B cell (primary cell): ENCODE measurements at regions not wholly inside any gene's neighbourhood (a gene's known extent, or its start where the extent isn't known, plus 50 kb on each side); places are given as distances from the start of the nearest gene placed in this dataset.

Experiments
- ATAC-seq: fragments of 200-7000 bp; cut with Tn5 transposase; one replicate; pipeline ENCODE4 v1.10.0; 2021; ENCODE audit warnings: low read depth, mild to moderate bottlenecking, moderate number of reproducible peaks, moderate library complexity
- CTCF ChIA-PET: fragments of 350-600 bp; sonication (Branson Sonifier 250); formaldehyde crosslinking; loops from one replicate; lab custom pipeline; 2021; ENCODE audit warnings: antibody characterized with exemption, inconsistent platforms; lab: Charles Lee
- POLR2A ChIA-PET: fragments of 350-600 bp; sonication (Branson Sonifier 250); formaldehyde crosslinking; loops from one replicate; lab custom pipeline; 2021; ENCODE audit warnings: antibody characterized with exemption; lab: Charles Lee
- DNase-seq: peaks from one replicate; pipeline ENCODE4 v3.0.0; 2013
- H2AFZ ChIP-seq: 2 replicates; pipeline ENCODE4 v1.6.1; 2012; ENCODE audit warnings: mild to moderate bottlenecking, low read depth, low read length; ENCODE audit not compliant: insufficient read depth, poor library complexity, severe bottlenecking
- H3K27ac ChIP-seq, 2 donors: 1 replicate in 1 of 2; 2 replicates in 1 of 2; pipeline ENCODE4 v1.5.1; 2012 to 2013; ENCODE audit warnings: low read length in 2 of 2, mild to moderate bottlenecking in 2 of 2, moderate library complexity in 1 of 2
- H3K27me3 ChIP-seq, 4 experiments: fragments of 200-600 bp in 1 of 4; sonication (generic) in 1 of 4; replicated peaks in 1 of 4; 1 replicate in 2 of 4; 2 replicates in 2 of 4; pipeline versions ENCODE4 v1.6.1 to v1.7.0; 2013 to 2016; ENCODE audit warnings: low read length in 3 of 4, mild to moderate bottlenecking in 2 of 4, mixed read lengths in 1 of 4, moderate library complexity in 1 of 4; ENCODE audit not compliant: insufficient read depth in 4 of 4, control insufficient read depth in 3 of 4; ENCODE audit errors: control extremely low read depth in 1 of 4
- H3K36me3 ChIP-seq, 2 experiments: replicated peaks in 1 of 2; 1 replicate in 1 of 2; 2 replicates in 1 of 2; pipeline versions ENCODE4 v1.6.1 to v1.7.1; 2013; ENCODE audit warnings: low read length in 1 of 2; ENCODE audit not compliant: insufficient read depth in 2 of 2, control insufficient read depth in 1 of 2; ENCODE audit errors: control extremely low read depth in 1 of 2, extremely low read depth in 1 of 2
- H3K4me1 ChIP-seq, 2 donors: fragments of 200-600 bp in 1 of 2; sonication (generic) in 1 of 2; 1 replicate in 1 of 2; 2 replicates in 1 of 2; pipeline versions ENCODE4 v1.5.1 to v1.6.1; 2013 to 2017; ENCODE audit warnings: low read length in 2 of 2; ENCODE audit not compliant: control insufficient read depth in 2 of 2, insufficient read depth in 2 of 2
- H3K4me2 ChIP-seq: replicated peaks from 2 replicates; pipeline ENCODE3; 2012; ENCODE audit warnings: mild to moderate bottlenecking, low read depth, low read length; ENCODE audit not compliant: poor library complexity, severe bottlenecking
- H3K4me3 ChIP-seq, 5 experiments: fragments of 200-600 bp in 1 of 5; sonication (generic) in 1 of 5; 1 replicate in 3 of 5; 2 replicates in 2 of 5; pipeline versions ENCODE4 v1.5.1 to v1.7.0; 2011 to 2016; ENCODE audit warnings: low read length in 4 of 5, mild to moderate bottlenecking in 4 of 5, low read depth in 2 of 5, control low read depth in 1 of 5, moderate library complexity in 1 of 5; ENCODE audit not compliant: insufficient read depth in 1 of 5; ENCODE audit errors: control extremely low read depth in 1 of 5, extremely low read depth in 1 of 5
- H3K79me2 ChIP-seq: fragments of 200-600 bp; sonication (generic); one replicate; pipeline ENCODE4 v1.6.0; 2016; ENCODE audit warnings: low read length; ENCODE audit not compliant: control insufficient read depth, insufficient read depth
- H3K9ac ChIP-seq: fragments of 200-600 bp; sonication (generic); 2 replicates; pipeline ENCODE4 v1.6.1; 2017; ENCODE audit warnings: mild to moderate bottlenecking, low read length, moderate library complexity
- H3K9me3 ChIP-seq, 3 donors: one replicate each; pipeline versions ENCODE4 v1.6.1 to v1.7.1; 2013; ENCODE audit warnings: low read length in 2 of 3; ENCODE audit not compliant: control insufficient read depth in 2 of 3, insufficient read depth in 1 of 3; ENCODE audit errors: control extremely low read depth in 1 of 3
- H4K20me1 ChIP-seq: 2 replicates; pipeline ENCODE4 v1.6.0; 2012; ENCODE audit warnings: mild to moderate bottlenecking, low read length; ENCODE audit not compliant: insufficient read depth, control insufficient read depth, poor library complexity, severe bottlenecking
- H3K27ac Mint-ChIP-seq: one replicate; pipeline ENCODE4 v1.8.0; 2021; ENCODE audit warnings: mixed read lengths
- H3K27me3 Mint-ChIP-seq: one replicate; pipeline ENCODE4 v1.8.0; 2021; ENCODE audit warnings: mixed read lengths
- H3K4me1 Mint-ChIP-seq: one replicate; pipeline ENCODE4 v1.8.0; 2021; ENCODE audit warnings: mixed read lengths
- H3K4me3 Mint-ChIP-seq: one replicate; pipeline ENCODE4 v1.8.0; 2021; ENCODE audit warnings: mixed read lengths
- H3K9me3 Mint-ChIP-seq: one replicate; pipeline ENCODE4 v1.8.0; 2022; ENCODE audit warnings: mixed read lengths; ENCODE audit not compliant: insufficient read depth
- EZH2 ChIP-seq: IDR thresholded peaks from 2 replicates; pipeline ENCODE4 v1.6.1; 2012; ENCODE audit warnings: borderline replicate concordance, low read depth, mild to moderate bottlenecking, moderate library complexity, low read length; ENCODE audit not compliant: insufficient read depth, poor library complexity, severe bottlenecking
- WGBS: methylation state at CpG from one replicate; pipeline ENCODE4 v1.1.5; 2013; ENCODE audit warnings: missing lambda C conversion rate; ENCODE audit not compliant: insufficient coverage; 5-methylcytosine and 5-hydroxymethylcytosine counted together
- intact Hi-C: fragments of 100-400 bp; cut with micrococcal nuclease; formaldehyde crosslinking; loops from one replicate; pipeline ENCODE4 v1.10.0; 2022
- TF ChIP-seq, protein P1 (sequence below): fragments of 200-600 bp; IDR thresholded peaks from one replicate; pipeline ENCODE4 v1.8.0; 2022; ENCODE audit warnings: antibody characterized with exemption, mild to moderate bottlenecking

DNA sequence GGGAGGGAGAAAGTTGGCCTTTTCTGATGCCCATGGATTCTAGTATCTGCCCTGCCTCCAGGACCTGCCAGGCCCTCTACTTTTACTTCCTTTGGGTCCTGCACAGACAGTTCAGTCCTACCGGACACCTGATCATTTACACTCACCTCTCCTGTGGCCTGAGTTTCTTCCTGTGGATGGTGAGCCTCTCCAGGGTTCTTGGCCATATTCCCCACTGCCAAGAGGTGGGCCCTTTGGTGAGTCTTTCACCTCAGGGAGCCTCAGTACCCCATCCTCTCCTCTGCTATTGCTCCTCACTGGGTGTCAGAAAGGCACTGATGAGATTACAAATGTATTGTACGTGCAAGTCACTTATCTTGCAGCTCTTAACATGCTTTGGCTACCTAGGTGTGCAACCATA, 81.4 kb upstream of the ETV3 start:
- Histone ChIP-seq H3K9ac (no peak overlapping the region), H4K20me1 (no peaks in the 10 kb centered on the region), H3K79me2 (no peaks in the 10 kb centered on the region), H2AFZ (no peak overlapping the region), H3K4me3 (no peak overlapping the region), H3K4me1 (no peaks in the 10 kb centered on the region), H3K27me3 (peaks cover 0 to 31% (median 5%) of the 10 kb centered on the region in 4 experiments), H3K4me2 (no peak overlapping the region), H3K27ac (no peak overlapping the region), H3K36me3 (no peaks in the 10 kb centered on the region), H3K9me3 (peaks cover 0 to 15% (median 6%) of the 10 kb centered on the region in 3 donors)
- Mint-ChIP-seq H3K27ac (no peak overlapping the region), H3K4me1 (no peaks in the 10 kb centered on the region), H3K27me3 (peaks cover 61% of the 10 kb centered on the region), H3K4me3 (no peak overlapping the region), H3K9me3 (peaks cover 4% of the 10 kb centered on the region)
- intact Hi-C loops: no loop called here
- ATAC-seq (no peak), DNase-seq (no peak)
- CTCF ChIA-PET: no interaction called here
- 37% methylated on average over 2 of the region's 2 CpGs for WGBS
- TF ChIP-seq, protein P1, sequence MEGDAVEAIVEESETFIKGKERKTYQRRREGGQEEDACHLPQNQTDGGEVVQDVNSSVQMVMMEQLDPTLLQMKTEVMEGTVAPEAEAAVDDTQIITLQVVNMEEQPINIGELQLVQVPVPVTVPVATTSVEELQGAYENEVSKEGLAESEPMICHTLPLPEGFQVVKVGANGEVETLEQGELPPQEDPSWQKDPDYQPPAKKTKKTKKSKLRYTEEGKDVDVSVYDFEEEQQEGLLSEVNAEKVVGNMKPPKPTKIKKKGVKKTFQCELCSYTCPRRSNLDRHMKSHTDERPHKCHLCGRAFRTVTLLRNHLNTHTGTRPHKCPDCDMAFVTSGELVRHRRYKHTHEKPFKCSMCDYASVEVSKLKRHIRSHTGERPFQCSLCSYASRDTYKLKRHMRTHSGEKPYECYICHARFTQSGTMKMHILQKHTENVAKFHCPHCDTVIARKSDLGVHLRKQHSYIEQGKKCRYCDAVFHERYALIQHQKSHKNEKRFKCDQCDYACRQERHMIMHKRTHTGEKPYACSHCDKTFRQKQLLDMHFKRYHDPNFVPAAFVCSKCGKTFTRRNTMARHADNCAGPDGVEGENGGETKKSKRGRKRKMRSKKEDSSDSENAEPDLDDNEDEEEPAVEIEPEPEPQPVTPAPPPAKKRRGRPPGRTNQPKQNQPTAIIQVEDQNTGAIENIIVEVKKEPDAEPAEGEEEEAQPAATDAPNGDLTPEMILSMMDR: no peak
- TF ChIP-seq EZH2: no peak
- POLR2A ChIA-PET: no interaction called here

GRCh38 chr1:157219182-157219581, 81.0 kb upstream of the ETV3 start:
- no peak overlapping the region for H3K27ac Mint-ChIP-seq
- POLR2A ChIA-PET: no interaction called here
- DNase-seq: no peak
- H3K27me3 Mint-ChIP-seq: peaks cover 61% of the 10 kb centered on the region
- Histone ChIP-seq H3K27me3 (peaks cover 0 to 28% (median 5%) of the 10 kb centered on the region in 4 experiments), H3K9ac (no peak overlapping the region), H3K79me2 (no peaks in the 10 kb centered on the region), H3K36me3 (no peaks in the 10 kb centered on the region), H3K4me3 (no peak overlapping the region), H3K4me2 (no peak overlapping the region), H2AFZ (no peak overlapping the region), H3K4me1 (no peaks in the 10 kb centered on the region), H3K27ac (no peak overlapping the region), H4K20me1 (no peaks in the 10 kb centered on the region), H3K9me3 (peaks cover 0 to 15% (median 9%) of the 10 kb centered on the region in 3 donors)
- H3K9me3 Mint-ChIP-seq: peaks cover 7% of the 10 kb centered on the region
- ATAC-seq: no peak
- intact Hi-C loops: no loop called here
- TF ChIP-seq, protein P1: no peak
- no peak for TF ChIP-seq EZH2
- no peak overlapping the region for H3K4me3 Mint-ChIP-seq
- WGBS: 79% methylated on average over 4 of the region's 4 CpGs
- H3K4me1 Mint-ChIP-seq: no peaks in the 10 kb centered on the region
- CTCF ChIA-PET: no interaction called here
